ENCODE measurements at regions not wholly inside any gene's neighbourhood (a gene's known extent, or its start where the extent isn't known, plus 50 kb on each side); places are given as distances from the start of the nearest gene placed in this dataset.

DNA sequence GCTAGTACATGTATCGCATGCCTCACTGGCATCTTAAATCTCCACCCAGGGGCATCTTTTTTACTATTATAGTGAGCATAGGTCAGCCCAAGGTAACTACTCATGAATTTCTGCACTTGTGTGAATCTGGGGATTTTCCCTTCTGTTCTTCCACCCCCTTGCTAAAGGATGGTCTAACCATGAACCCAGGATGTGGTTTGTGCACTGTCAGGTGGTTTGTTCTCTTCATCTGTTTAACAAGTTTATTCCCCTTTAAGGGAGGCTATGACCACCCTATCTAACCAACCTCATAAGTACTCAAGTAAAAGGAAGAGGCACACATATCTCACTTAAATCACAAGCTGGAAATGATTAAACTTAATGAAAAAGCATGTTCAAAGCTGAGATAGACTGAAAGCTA, 243.0 kb downstream of the RPRM start:
- DNase-seq (ENCODE audit: low read depth): no peak
- TF ChIP-seq POLR2A (IDR thresholded peaks at IDR 0.05; ENCODE audit: extremely low read depth, insufficient read length) (no peak), MYC (IDR thresholded peaks at IDR 0.05; ENCODE audit: low read depth, low read length) (no peak)
- H3K4me3 ChIP-seq (ENCODE audit: low read depth, low read length): no peak overlapping the region

DNA sequence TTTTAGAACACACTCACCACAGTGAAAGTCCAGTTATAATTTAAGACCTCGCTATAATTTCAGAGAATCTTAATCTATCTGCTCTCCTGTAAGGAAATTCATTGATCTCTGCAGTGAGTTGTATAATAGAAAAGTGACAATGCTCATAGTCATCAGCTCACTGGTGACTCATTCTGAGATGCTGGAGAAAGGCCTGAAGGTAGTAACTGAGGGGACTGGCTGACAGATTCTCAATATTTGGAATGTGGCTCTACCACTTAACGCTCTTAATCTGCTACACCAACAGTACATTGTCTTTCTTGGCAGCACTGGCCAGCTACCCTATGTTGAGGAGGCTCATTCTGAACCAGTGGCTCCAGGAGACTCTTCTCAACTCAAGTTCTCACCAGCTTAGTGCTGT, 246.1 kb downstream of the RPRM start:
- H3K4me3 ChIP-seq (ENCODE audit: low read depth, low read length): no peak overlapping the region
- DNase-seq (ENCODE audit: low read depth): no peak
- TF ChIP-seq, protein P1, sequence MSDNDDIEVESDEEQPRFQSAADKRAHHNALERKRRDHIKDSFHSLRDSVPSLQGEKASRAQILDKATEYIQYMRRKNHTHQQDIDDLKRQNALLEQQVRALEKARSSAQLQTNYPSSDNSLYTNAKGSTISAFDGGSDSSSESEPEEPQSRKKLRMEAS (IDR thresholded peaks at IDR 0.05; ENCODE audit: low read depth, low read length): no peak
- TF ChIP-seq, protein P2, sequence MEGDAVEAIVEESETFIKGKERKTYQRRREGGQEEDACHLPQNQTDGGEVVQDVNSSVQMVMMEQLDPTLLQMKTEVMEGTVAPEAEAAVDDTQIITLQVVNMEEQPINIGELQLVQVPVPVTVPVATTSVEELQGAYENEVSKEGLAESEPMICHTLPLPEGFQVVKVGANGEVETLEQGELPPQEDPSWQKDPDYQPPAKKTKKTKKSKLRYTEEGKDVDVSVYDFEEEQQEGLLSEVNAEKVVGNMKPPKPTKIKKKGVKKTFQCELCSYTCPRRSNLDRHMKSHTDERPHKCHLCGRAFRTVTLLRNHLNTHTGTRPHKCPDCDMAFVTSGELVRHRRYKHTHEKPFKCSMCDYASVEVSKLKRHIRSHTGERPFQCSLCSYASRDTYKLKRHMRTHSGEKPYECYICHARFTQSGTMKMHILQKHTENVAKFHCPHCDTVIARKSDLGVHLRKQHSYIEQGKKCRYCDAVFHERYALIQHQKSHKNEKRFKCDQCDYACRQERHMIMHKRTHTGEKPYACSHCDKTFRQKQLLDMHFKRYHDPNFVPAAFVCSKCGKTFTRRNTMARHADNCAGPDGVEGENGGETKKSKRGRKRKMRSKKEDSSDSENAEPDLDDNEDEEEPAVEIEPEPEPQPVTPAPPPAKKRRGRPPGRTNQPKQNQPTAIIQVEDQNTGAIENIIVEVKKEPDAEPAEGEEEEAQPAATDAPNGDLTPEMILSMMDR (IDR thresholded peaks at IDR 0.05; ENCODE audit: low read depth, low read length): no peak
- TF ChIP-seq POLR2A (IDR thresholded peaks at IDR 0.05; ENCODE audit: extremely low read depth, insufficient read length) (no peak), MYC (IDR thresholded peaks at IDR 0.05; ENCODE audit: low read depth, low read length) (no peak)

DNA sequence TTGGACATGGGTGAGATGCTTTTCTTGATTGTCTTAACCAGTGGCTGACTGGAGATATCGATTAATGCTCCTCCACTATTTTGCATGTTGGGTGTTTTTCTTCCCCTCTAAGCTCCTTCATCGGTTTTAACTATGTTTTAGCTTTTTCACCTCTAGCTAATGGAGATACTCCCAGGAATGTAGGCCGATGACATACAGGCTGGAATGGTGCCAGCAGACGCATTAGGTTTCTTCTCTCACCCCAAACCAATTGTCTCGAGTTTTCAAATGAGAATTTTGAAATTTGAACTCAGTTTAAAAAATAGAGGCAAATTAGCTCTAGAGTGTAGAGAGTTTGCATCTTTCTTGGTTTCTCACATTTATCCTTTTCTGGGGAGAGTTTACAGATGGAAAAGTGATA, 247.6 kb downstream of the RPRM start:
- no peak overlapping the region for H3K4me3 ChIP-seq (ENCODE audit: low read depth, low read length)
- DNase-seq (ENCODE audit: low read depth): no peak
- TF ChIP-seq POLR2A (IDR thresholded peaks at IDR 0.05; ENCODE audit: extremely low read depth, insufficient read length): no peak

DNA sequence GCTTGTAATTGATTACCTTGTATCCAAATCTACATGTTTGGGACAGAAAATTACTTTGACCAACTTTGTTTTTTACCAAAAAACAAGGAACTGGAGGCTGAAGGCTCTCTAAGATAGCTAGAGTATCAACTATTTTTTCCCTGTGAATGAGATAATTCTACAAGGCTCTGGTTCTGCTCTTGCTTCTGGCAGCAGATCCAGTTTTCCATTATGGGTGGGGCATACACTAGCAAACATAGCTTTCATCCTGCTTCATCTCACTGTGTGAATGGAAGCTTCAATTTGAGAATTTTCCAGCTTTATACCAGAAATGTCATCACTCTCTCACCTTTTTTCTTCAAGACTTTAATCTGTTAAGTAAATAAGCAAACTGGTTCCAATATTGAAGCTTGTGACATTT, 249.7 kb downstream of the RPRM start:
- H3K4me3 ChIP-seq (ENCODE audit: low read depth, low read length): no peak overlapping the region
- DNase-seq (ENCODE audit: low read depth): no peak
- TF ChIP-seq MYC (IDR thresholded peaks at IDR 0.05; ENCODE audit: low read depth, low read length): no peak
- TF ChIP-seq POLR2A (IDR thresholded peaks at IDR 0.05; ENCODE audit: extremely low read depth, insufficient read length): no peak
- TF ChIP-seq, protein P2 (IDR thresholded peaks at IDR 0.05; ENCODE audit: low read depth, low read length): no peak
- TF ChIP-seq, protein P1 (IDR thresholded peaks at IDR 0.05; ENCODE audit: low read depth, low read length): no peak

DNA sequence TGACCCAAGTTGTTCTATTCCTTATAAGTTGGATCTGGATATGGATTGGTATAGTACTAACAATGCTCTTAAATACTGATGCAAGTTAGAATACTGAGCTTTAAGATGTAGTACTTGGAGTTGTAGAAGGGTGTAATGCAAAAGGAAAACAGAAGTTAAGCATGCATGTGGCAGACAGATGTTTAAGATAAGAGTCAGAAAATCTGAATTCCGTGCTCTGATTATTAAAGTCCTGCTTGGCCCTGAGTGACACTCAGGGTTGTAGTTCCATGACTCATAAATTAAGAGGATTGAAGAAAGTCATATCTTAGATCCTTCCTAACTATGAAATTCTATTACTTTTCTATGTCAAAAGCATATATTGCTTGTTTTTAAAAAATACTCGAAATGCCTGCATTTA, 250.6 kb downstream of the RPRM start:
- TF ChIP-seq, protein P1 (IDR thresholded peaks at IDR 0.05; ENCODE audit: low read depth, low read length): no peak
- TF ChIP-seq, protein P2 (IDR thresholded peaks at IDR 0.05; ENCODE audit: low read depth, low read length): no peak
- TF ChIP-seq MYC (IDR thresholded peaks at IDR 0.05; ENCODE audit: low read depth, low read length) (no peak), POLR2A (IDR thresholded peaks at IDR 0.05; ENCODE audit: extremely low read depth, insufficient read length) (no peak)
- no peak for DNase-seq (ENCODE audit: low read depth)

DNA sequence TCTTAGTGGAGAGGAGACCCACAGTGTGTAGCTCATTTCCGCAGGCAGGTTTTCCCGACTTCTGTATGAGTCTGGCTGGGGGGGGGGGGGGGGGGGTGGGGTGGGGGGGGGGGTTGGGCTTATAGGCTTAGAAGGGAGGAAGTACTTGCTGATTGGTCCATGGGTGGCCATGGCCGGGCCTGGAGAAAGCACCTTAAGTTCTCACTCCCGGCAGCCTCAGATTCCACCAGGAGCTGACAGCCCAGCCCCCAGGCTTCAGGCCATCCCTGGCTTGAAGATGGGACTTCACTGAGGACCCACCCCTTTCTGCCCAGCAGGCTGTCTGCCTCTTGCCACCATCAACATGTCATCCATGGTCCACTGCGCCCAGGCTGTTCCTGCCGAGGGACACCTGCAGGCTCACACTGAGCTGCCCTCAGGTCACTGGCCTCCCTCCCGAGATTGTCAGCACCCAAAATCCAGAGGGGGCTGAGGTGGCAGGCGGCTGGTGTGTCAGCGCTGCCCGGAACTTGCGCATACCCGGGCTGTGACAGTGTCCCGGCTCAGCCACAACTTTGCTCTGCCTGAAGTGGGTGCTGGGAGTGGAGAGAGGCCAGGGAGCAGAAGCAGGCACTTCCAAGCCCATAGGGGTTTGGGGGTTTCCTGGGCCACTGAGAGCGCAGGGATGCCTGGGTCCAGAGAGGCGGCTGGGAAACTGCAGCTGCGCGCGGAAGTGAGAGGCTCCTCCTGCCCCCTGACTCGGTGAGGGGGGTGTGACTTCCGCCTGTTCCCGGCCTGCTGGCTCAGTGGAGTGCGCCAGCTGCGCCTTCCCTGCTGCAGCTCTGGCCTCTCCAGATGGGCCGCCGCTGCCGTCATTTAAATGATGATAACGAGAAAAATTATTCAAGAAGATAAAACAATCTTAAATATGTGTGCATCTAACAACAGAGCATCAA, 256.1 kb downstream of the RPRM start:
- DNase-seq (ENCODE audit: low read depth): no peak
- no peak overlapping the region for H3K4me3 ChIP-seq (ENCODE audit: low read depth, low read length)
- TF ChIP-seq, protein P1 (IDR thresholded peaks at IDR 0.05; ENCODE audit: low read depth, low read length): no peak
- TF ChIP-seq, protein P2 (IDR thresholded peaks at IDR 0.05; ENCODE audit: low read depth, low read length): no peak
- no peak for TF ChIP-seq POLR2A (IDR thresholded peaks at IDR 0.05; ENCODE audit: extremely low read depth, insufficient read length)
- no peak for TF ChIP-seq MYC (IDR thresholded peaks at IDR 0.05; ENCODE audit: low read depth, low read length)

More for the DNA sequence above, 250.6 kb downstream of the RPRM start:
- H3K4me3 ChIP-seq (ENCODE audit: low read depth, low read length): no peak overlapping the region

Measured in NB4 (cell line).